NB4 (cell line): ENCODE measurements at regions not wholly inside any gene's neighbourhood (a gene's known extent, or its start where the extent isn't known, plus 50 kb on each side); places are given as distances from the start of the nearest gene placed in this dataset.

Experiments used
- CTCF ChIP-seq: IDR thresholded peaks from one replicate; pipeline ENCODE4 v1.5.1; 2012; ENCODE audit warnings: low read depth, low read length
- MAX ChIP-seq: IDR thresholded peaks from 2 replicates; pipeline ENCODE4 v1.6.1; 2011; ENCODE audit warnings: low read depth, low read length
- MYC ChIP-seq: IDR thresholded peaks from 2 replicates; pipeline ENCODE4 v1.6.1; 2011; ENCODE audit warnings: low read depth, low read length
- POLR2A ChIP-seq: IDR thresholded peaks from 2 replicates; pipeline ENCODE4 v1.6.1; 2011; ENCODE audit warnings: mild to moderate bottlenecking; ENCODE audit not compliant: insufficient read length; ENCODE audit errors: extremely low read depth

- TF ChIP-seq CTCF (no peak), POLR2A (no peak), MYC (no peak), MAX (no peak)
These were observed 66.3 kb upstream of the TMEM164 start for GRCh38 chrX:109936598-109936997.
